Fibroblast of mammary gland (primary cell): ENCODE measurements at regions not wholly inside any gene's neighbourhood (a gene's known extent, or its start where the extent isn't known, plus 50 kb on each side); places are given as distances from the start of the nearest gene placed in this dataset.

Experiments
- DNase-seq: peaks from one replicate; pipeline ENCODE4 v3.0.0-alpha.2; 2010; ENCODE audit warnings: low read depth
- H3K4me3 ChIP-seq: 2 replicates; pipeline ENCODE4 v1.5.1; 2011; ENCODE audit warnings: low read depth, mild to moderate bottlenecking, low read length, moderate library complexity; ENCODE audit not compliant: control insufficient read depth
- TF ChIP-seq, protein P1 (sequence below): conservative IDR thresholded peaks from 2 replicates; pipeline ENCODE4 v1.5.1; 2011; ENCODE audit warnings: low read depth, low read length, inconsistent platforms; ENCODE audit not compliant: control insufficient read depth, insufficient read depth

DNA sequence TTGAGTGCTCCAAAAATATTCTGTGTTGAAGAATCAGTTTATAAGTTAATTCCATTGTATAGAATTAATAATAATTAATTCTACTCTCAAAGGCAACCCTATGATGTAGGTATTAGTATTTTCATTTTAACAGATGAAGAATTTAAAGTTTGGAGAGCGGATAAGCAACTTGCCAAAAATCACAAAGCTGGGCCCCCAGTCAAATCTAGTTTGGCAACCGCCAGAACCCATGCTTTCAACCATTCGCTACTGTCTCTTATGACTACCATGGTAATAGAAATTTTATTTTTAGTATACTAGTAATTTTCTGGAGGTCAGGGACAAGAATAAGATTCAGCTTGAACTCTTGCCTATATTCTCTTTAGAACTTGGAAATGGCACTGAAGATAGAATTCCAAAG is 229.8 kb downstream of the IBTK start:
- peak; percentile 41 for DNase-seq
- no peak overlapping the region for H3K4me3 ChIP-seq
- TF ChIP-seq, protein P1, sequence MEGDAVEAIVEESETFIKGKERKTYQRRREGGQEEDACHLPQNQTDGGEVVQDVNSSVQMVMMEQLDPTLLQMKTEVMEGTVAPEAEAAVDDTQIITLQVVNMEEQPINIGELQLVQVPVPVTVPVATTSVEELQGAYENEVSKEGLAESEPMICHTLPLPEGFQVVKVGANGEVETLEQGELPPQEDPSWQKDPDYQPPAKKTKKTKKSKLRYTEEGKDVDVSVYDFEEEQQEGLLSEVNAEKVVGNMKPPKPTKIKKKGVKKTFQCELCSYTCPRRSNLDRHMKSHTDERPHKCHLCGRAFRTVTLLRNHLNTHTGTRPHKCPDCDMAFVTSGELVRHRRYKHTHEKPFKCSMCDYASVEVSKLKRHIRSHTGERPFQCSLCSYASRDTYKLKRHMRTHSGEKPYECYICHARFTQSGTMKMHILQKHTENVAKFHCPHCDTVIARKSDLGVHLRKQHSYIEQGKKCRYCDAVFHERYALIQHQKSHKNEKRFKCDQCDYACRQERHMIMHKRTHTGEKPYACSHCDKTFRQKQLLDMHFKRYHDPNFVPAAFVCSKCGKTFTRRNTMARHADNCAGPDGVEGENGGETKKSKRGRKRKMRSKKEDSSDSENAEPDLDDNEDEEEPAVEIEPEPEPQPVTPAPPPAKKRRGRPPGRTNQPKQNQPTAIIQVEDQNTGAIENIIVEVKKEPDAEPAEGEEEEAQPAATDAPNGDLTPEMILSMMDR: no peak

GRCh38 chr6:82017288-82017687 is 230.3 kb downstream of the IBTK start:
- peak; percentile 99 for DNase-seq
- TF ChIP-seq, protein P1: no peak
- no peak overlapping the region for H3K4me3 ChIP-seq

DNA sequence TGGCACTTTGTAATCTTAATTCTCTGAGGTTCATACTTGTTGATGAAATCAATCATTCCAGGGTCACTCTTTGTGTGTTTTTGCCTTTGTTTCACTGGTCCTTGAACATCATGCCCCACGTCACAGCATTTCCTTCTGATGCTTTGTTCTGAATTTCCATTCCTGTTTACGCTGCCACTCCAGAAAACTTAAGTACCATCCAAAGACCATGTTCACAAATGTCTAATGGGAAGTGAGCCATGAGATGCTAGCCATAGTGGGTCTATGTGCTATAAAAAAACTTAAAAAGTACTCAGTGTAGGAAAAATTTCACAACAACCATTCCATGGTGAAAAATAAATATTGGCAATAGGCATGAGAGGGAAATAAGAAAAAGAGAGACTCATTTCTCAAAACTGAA is 232.0 kb downstream of the IBTK start:
- TF ChIP-seq, protein P1: no peak
- no peak for DNase-seq

GRCh38 chr6:82015043-82015442 is 232.5 kb downstream of the IBTK start:
- DNase-seq: peak; percentile 63
- TF ChIP-seq, protein P1: no peak
- no peak overlapping the region for H3K4me3 ChIP-seq

More for the DNA sequence above, 232.0 kb downstream of the IBTK start:
- no peak overlapping the region for H3K4me3 ChIP-seq

DNA sequence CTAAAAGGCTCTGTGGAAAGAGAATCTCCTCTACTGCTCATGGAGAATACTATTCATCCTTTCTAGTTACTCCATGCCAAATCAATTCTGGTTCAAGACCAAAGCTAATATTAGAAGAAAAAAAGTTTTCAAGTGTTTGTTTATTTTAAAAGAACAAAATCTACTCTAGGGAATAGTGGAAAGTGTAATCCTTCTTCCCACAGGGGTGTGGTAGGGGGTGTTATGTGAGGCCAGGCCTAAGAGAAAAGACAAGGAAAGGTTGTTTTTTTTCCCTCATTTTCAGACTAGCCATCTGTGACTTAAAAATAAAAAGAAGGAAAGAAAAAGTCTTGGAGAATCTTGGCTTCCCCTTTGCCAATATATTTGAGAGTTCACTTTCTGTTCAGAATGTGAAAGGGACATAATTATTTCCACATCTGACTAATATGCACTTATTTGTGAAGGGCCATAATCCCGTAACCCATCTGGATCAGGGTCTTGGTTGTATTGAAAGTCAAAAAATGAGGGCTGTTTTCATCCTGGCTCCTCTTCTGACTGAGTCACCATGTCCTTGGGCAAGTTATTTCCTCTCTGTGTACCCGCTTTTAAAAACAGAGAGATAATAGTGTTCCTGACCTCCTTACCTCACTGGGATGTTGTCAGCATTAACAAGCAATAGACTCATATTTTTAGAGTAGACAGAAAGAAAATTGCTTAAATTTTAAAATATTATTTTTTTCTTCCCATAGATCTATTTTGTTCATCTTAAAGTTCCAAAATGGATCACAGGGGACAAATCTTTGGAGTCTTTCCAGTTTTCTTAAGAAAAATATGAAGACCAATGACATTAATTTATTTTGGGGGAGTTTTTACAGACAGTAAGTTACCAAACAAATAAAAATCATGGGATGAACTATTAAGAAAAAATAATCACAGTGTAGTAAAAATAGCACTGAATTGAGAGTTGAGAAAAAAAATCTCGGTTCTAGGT is 233.7 kb downstream of the IBTK start:
- TF ChIP-seq, protein P1: no peak
- no peak overlapping the region for H3K4me3 ChIP-seq
- DNase-seq: peak; percentile 92

GRCh38 chr6:82006027-82006738 is 241.4 kb downstream of the IBTK start:
- DNase-seq: peak; percentile 68
- H3K4me3 ChIP-seq: no peak overlapping the region
- TF ChIP-seq, protein P1: peak; percentile 78
